Limb (tissue), 2 donors: ENCODE measurements at regions not wholly inside any gene's neighbourhood (a gene's known extent, or its start where the extent isn't known, plus 50 kb on each side); places are given as distances from the start of the nearest gene placed in this dataset.
"Not testable (repeated sequence)": the region's sequence is repeated elsewhere in the genome, so short reads cannot be mapped to it uniquely, and the experiment has no call there.

Source experiments
- DNase-seq, 2 donors: peaks; one replicate each; pipeline ENCODE4 v3.0.0-alpha.2; 2016; ENCODE audit errors: extremely low spot score in 2 of 2

GRCh38 chr10:118914629-118915028 is 114.9 kb upstream of the NANOS1 start:
- DNase-seq: peak in 1 of 2 donors; percentile 22

DNA sequence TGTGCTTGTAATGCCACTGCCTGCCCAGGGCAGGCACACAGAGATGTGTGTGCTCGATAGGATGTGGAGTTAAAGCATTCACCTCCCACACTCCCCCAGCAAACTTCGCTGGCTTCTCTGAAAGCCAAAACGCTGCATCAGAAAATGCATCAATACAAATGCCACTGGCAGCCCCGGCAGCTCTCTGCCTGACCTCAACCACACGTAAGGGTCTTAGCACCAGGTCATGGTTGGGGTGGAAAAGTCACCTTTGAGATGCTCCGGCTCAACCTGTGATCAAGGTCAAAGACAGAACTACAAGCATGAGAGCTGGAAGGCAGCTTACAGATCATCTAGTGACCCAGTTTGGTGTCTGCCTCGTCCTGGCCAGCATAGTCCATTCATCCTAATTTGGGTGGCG is 114.4 kb upstream of the NANOS1 start:
- no peak for DNase-seq

DNA sequence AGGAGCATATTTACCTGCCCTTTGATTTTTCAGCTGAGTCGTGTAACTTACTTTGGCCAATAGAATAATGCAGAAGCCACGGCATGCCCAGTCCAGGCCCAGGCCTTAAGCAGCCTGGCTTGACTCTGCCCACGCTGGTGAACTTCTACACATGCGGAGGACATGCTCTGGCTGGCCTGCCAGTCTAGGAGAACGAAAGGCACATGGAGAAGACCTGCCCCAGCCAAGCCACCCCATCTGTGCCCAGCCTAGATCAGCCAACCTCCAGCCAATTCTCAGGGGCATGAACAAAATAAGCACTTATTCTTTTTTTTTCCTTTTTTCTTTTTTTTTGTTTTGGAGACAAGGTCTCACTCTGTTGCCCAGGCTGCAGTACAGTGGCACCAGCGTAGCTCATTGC is 112.7 kb upstream of the NANOS1 start:
- DNase-seq: no peak

- DNase-seq: no peak
Measured at GRCh38 chr10:118917701-118918100, 111.8 kb upstream of the NANOS1 start.

- DNase-seq: no peak
Measured at GRCh38 chr10:118918116-118918515, 111.4 kb upstream of the NANOS1 start.

DNA sequence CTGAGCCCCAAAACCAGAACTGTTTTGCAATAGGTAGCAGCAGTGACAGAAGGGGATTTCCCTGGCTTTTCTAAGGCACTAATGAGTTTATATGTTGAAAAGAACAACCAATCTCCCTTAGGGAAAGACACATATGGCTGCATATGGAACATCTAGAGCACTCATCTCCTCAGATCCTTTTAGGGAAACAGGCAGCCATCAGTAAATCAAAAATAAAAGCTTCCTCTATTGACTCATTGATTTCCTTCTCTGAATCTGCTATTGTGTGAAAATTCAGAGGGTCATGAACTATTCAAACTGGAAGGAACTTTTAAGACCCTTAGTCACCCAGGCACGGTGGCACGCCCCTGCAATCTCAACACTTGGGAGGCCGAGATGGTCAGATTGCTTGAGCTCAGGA is 110.9 kb upstream of the NANOS1 start:
- no peak for DNase-seq

- DNase-seq: no peak
Measured at GRCh38 chr10:118920206-118920605, 109.3 kb upstream of the NANOS1 start.

DNA sequence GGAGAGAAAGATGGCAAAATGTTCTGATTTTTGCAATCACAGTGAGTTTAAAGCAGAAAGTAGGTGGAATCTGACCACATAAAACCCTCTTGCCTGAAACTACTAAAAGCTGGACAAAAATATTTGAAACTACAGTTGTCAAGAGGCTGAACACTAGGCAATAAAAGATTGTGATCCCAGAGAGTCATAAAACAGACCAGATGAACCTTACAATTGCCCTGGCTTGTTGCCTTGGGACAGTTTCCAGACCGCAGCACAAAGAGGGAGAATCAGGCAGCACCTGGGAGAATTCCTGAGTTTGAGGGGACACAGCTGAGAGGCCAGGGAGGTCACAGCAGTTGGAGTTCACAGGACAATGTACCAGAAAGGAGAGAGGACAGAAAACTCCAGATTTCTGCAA is 107.3 kb upstream of the NANOS1 start:
- DNase-seq: no peak

- DNase-seq: no peak
Measured at GRCh38 chr10:118922972-118923371, 106.5 kb upstream of the NANOS1 start.

DNA sequence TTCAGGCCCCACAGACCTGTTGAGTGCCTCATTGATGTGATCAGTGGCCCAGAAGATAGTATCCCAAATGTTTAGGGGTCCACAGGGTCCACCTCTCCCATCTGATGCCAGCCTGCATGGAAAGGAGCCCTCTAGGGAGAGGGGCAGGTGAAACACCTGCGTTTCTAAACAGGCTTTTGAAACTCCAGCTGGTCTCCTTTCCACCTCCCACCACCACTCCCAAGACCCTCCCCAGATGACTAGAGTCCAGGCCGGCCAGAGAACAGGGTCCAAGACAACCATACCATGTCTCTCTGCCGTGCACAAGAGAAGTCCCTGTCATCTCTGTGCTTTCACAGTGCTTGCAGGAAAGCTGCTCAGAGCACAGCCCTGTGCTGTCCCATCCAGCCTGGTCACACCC is 105.0 kb upstream of the NANOS1 start:
- DNase-seq: no peak

DNA sequence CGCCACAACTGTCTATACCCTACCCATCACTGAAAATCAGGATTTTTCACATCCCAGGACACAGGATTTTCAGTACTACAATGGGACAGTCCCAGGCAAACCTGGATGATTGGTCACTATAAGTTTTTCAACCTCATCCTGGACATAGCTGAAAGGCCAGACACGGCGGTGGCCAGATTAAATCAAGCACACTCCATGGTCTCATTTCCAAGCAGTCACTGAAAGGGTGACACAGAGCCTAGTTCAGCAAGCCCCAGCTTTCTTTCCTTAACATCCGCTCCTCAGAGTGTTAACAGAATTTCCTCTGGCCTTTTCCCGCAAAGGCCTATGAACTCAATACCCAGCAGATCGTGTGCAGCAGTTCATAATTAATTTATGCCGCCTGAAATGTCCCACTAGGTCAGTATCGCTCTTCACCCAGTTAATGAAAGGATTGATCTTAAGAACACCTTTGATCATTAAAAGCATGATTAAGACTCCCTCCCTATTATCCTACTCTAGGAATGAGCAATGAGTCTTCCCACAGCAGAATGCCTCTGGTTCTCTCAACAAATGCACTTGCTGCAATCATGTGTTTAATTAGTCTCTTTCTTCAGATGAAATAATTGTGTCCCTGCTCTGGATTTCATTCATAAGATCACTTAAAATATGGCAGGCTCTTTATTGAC is 104.0 kb upstream of the NANOS1 start:
- no peak for DNase-seq

GRCh38 chr10:118926072-118926417 is 103.5 kb upstream of the NANOS1 start:
- no peak for DNase-seq

GRCh38 chr10:118926441-118926840 is 103.1 kb upstream of the NANOS1 start:
- peak in 1 of 2 donors; percentile 7 for DNase-seq

DNA sequence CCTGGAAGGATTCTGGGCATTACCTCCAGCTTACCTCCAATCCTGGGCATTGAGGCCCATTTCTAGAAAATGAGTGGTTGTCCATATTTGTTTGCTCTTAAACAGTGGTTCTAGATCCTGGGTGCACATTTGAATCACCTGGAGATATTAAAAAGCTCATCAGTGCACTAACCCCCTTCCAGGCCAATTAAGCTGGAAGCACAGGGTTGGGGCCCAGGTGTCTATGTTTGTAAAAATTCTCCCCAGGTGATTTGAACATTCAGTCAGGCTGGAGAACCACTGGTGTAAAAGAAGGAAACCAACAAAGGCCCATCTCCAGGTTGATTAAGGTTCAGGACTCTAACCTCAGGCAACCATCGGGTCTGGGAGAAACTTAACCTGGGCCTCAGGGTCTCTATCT is 102.6 kb upstream of the NANOS1 start:
- no peak for DNase-seq

DNA sequence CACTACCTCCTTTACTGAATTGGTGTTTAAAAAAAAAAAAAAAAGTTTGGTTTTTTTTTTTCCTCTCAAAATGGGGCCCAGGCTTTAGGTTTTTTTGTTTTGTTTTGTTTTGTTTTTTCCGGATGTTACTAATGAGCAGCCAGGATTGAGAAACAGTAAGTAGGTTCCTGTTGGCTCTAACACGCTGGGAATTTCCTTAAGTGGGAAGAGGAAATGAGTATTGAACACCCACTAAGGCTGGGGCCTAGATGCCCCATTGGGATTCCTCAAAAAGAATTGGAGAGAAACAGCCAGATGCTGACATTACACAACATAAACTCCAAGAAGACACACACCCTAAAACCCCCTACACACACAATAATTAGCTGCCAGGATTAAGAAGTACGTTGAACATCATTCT is 102.2 kb upstream of the NANOS1 start:
- DNase-seq: no peak

- DNase-seq: no peak
Measured at GRCh38 chr10:118930614-118931013, 98.9 kb upstream of the NANOS1 start.

DNA sequence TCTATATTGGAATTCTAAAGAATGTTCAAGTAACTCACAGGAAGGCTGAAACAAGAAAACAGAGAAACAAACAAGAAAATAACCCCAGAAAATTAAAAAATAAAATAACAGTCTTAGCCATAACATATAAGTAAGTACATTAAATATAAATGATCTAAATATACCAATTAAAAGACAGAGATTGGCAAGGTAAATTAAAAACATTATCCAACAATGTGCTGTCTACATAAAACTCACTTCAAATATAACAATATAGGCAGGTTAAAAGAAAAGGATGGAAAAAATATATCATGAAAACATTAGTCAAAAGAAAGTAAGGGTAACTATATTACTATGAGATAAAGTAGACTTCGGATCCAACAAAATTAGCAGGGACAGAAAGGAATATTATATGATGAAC is 98.1 kb upstream of the NANOS1 start:
- no peak for DNase-seq

GRCh38 chr10:118932154-118932553 is 97.4 kb upstream of the NANOS1 start:
- DNase-seq: not testable (repeated sequence)

DNA sequence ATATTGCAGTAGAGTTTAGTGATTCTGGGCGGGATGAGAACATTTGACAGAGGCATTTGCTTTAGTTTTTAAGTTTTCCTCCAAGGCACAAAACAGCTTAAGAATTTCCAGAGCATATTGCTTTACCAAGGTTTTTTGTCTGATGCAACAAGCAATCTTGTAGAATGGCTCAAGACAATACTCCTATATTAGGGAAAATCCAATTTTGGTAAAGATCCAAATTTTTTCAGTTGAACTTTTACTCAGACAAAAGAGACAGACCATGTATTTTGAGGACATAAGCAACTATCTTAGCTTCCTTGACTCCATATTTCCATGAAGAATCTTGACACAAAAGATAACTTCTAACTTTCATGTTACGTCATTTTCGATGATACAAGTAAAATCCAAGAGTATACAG is 92.3 kb upstream of the NANOS1 start:
- DNase-seq: no peak

GRCh38 chr10:118939211-118940007 is 90.1 kb upstream of the NANOS1 start:
- no peak for DNase-seq

GRCh38 chr10:118940386-118940785 is 89.1 kb upstream of the NANOS1 start:
- DNase-seq: no peak

- DNase-seq: peak in 1 of 2 donors; percentile 10
Measured at GRCh38 chr10:118943253-118943652, 86.3 kb upstream of the NANOS1 start.

- no peak for DNase-seq
Measured at GRCh38 chr10:118944959-118945633, 84.4 kb upstream of the NANOS1 start.
